Heart left ventricle (tissue), 13 donors: ENCODE measurements at regions not wholly inside any gene's neighbourhood (a gene's known extent, or its start where the extent isn't known, plus 50 kb on each side); places are given as distances from the start of the nearest gene placed in this dataset.

Source experiments
- POLR2A ChIP-seq, 2 donors: fragments of 450-650 bp; IDR thresholded peaks; one replicate each; pipeline ENCODE4 v1.6.1; 2017; ENCODE audit warnings: antibody characterized with exemption in 2 of 2, mild to moderate bottlenecking in 2 of 2, moderate library complexity in 2 of 2
- TF ChIP-seq, protein P1 (sequence below), 12 donors: fragments of 200-600 bp; sonication (generic) in 4 of 12; IDR thresholded peaks; one replicate each; pipeline versions ENCODE4 v1.5.0 to v1.8.0; 2018 to 2022; ENCODE audit warnings: antibody characterized with exemption in 12 of 12, mild to moderate bottlenecking in 5 of 12
- donor health status: ischemic (EF 13 %, LVEDD 7.1; RV severe dilation, severe dysfunction).
- donor health status: DM: no; HTN: yes; CAD: no.
- donor health status: DM: no; HTN: no; CAD: no.
- donor health status: ischemic (EF 25% LVEDD 6.9; RV normal size, moderate dysfunction).
- donor health status: ischemic (EF 25% LVEDD 5.7; RV mildly dilated, moderate dysfunction).
- donor health status: ischemic (EF 35%, LVEDD 5.7; RV mildly dilated, moderate dysfunction).
- donor health status: nonischemic (EF 11% LVEDD 7.7; RV severe dilation, severe dysfunction).
- donor health status: DM: yes; HTN: yes; CAD: no.
- donor health status: PGD.
- donor health status: ischemic (EF 29% LVEDD 5.4; RV normal size, mild dysfunction).
- donor health status: nonischemic (EF 23%, LVEDD 6.1; RV moderate dilation, normal function).

DNA sequence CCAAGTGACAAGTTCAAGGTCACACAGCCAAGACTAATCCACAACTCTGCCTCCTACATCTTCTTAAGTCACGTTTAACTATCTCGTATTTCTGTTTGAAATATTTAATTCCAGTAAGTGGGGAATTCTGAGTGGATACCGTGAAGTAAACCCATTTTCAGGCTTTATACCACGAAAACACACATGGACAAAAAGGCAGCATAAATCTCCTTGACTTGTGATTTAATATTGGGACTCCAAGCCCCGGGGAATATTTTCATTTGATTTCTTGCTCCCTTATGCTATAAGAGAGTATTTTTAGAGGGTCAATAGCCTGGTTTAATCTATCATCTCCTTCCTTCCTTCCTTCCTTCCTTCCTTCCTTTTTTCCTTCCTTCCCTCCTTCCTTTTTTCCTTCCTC is 716.7 kb downstream of the VRK1 start:
- TF ChIP-seq POLR2A (IDR thresholded peaks at IDR 0.05): no peak
- TF ChIP-seq, protein P1, sequence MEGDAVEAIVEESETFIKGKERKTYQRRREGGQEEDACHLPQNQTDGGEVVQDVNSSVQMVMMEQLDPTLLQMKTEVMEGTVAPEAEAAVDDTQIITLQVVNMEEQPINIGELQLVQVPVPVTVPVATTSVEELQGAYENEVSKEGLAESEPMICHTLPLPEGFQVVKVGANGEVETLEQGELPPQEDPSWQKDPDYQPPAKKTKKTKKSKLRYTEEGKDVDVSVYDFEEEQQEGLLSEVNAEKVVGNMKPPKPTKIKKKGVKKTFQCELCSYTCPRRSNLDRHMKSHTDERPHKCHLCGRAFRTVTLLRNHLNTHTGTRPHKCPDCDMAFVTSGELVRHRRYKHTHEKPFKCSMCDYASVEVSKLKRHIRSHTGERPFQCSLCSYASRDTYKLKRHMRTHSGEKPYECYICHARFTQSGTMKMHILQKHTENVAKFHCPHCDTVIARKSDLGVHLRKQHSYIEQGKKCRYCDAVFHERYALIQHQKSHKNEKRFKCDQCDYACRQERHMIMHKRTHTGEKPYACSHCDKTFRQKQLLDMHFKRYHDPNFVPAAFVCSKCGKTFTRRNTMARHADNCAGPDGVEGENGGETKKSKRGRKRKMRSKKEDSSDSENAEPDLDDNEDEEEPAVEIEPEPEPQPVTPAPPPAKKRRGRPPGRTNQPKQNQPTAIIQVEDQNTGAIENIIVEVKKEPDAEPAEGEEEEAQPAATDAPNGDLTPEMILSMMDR (IDR thresholded peaks at IDR 0.05): no peak
